GM11168 (cell line): ENCODE measurements at regions not wholly inside any gene's neighbourhood (a gene's known extent, or its start where the extent isn't known, plus 50 kb on each side); places are given as distances from the start of the nearest gene placed in this dataset.

Source experiments
- in situ Hi-C: fragments of 300-500 bp; cut with MboI; formaldehyde crosslinking; loops from one replicate; pipeline ENCODE4 v1.12.0; 2022; ENCODE audit warnings: low sequenced_read_pairs; ENCODE audit not compliant: unreplicated experiment

DNA sequence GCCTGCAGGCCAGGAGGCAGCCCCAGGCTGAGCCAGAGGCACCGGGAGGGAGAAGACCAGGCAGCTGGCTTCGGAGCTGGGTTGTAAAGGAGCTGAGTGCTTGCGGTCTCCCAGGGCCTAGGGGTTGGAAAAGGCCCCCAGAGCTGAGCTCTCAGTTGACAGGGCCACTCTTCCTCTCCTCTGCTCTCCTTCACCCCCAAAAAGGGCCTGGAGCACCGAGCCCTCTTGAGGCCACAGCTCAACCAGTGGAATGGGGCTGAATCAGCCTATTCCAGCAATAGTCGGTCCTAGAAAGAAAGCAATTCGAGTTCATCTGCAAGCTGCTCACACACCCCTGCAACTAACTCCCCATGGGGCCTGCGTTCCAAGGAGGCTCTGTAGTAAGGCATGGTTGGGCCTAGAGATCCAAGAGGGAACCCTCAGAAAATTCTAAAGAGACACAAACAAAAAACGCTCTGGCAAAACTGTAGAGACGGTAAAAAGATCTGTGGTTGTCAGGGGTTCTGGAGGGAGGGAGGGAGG lies 205.0 kb downstream of the BUD13 start:
- in situ Hi-C loops = no loop called here

DNA sequence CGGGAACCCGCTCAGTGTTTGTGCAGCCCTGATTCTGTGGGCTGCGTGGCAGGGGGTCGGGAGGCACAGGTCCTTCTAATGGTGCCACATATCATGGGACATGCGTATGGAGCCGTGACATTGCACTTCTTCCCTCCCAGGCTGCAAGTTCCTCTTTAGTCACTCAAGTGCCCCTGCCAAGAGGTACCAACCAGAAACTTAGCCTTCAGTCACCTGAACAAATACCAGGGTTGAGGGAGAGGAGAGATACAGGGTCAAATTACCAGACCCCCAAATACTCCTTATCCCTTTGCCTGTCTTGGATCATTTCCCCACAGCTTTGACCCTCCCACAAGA lies 209.1 kb downstream of the BUD13 start:
- in situ Hi-C loops = no loop called here

GRCh38 chr11:116563028-116563711 lies 209.6 kb downstream of the BUD13 start:
- in situ Hi-C loops = no loop called here

DNA sequence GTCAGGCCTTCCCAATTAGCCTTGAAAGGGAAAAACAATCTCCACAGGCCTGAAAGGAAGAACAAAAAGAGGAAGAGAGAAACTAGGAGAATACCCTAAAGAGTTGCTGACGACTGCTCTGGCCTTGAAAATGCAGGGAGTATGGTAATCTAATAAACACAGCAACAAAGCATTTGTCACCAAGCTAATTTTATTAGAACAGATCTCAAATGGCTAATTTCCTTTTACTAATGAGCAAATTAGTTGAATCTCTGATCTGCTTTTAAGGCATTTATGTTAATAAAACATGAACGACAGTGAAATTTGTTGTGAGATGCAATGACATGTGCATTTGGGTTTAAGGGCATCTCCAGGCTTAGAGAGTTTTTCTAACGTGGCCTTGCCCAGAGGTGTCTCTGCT lies 212.2 kb downstream of the BUD13 start:
- in situ Hi-C loops = no loop called here

GRCh38 chr11:116558504-116559211 lies 214.1 kb downstream of the BUD13 start:
- in situ Hi-C loops = no loop called here

GRCh38 chr11:116557282-116557681 lies 215.5 kb downstream of the BUD13 start:
- in situ Hi-C loops = no loop called here

- in situ Hi-C loops = no loop called here
These were observed 216.3 kb downstream of the BUD13 start for GRCh38 chr11:116556483-116556882.

DNA sequence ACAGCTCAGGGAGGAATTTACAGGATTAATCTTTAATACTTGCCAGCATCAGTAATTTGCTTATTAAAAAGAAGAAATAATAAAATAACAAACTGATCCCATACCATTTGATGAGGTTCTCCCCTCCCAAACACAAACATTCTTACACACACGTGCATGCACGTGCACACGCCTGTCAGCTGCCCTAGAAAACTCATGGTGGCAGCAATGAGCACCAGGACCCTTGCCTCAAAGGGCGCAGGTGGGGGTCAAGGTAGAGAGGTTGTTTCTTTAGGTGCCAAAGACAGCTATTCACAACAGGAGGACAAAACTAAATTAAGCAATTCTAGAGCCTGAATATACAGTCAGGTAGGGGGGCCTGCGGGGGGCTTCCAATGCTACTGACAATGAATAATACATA lies 219.3 kb downstream of the BUD13 start:
- in situ Hi-C loops = no loop called here

- in situ Hi-C loops = no loop called here
These were observed 221.2 kb downstream of the BUD13 start for GRCh38 chr11:116551576-116551975.

- in situ Hi-C loops = no loop called here
These were observed 224.5 kb downstream of the BUD13 start for GRCh38 chr11:116548256-116548655.

- in situ Hi-C loops = no loop called here
These were observed 225.2 kb downstream of the BUD13 start for GRCh38 chr11:116547571-116547970.

GRCh38 chr11:116545912-116546311 lies 226.9 kb downstream of the BUD13 start:
- in situ Hi-C loops = no loop called here

DNA sequence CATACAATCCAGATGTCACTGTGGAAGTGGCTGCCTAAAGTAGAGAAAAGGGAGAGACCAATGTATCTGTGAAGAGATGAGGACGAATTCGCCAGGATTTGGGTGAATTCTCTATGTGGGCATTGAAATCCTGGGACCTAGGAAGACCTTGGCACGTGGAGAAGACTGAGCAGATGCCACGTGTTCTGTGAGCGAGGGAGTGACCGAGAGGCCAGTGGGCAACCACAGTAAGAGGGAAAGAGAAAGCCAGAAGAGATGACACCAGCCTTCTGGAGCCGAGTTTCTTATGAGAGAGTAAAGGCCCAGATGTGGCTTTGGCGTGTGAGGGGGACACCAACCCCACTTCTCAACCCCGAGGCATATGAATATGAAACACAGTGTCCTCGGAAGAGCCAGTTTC lies 228.1 kb downstream of the BUD13 start:
- in situ Hi-C loops = no loop called here

GRCh38 chr11:116543911-116544475 lies 228.8 kb downstream of the BUD13 start:
- in situ Hi-C loops = no loop called here

DNA sequence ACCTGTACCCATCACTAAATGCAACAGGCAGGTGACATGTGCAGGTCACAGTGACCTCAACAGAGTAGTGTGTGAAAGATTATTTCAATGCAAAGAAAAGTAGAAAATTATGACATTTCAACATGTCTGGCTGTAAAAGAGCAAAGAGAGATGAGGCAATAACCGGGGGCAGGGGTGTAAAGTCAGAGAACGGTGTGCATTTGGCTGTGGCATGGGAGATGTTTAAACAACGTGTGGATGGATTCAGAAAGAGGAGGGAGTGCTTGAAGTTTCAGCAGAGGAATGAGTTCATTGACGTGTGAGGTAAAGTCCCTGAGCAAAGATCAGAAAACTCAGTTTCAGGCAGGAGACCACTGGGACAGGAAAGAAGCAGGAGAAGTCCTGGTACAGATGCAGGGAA lies 229.7 kb downstream of the BUD13 start:
- in situ Hi-C loops = no loop called here

- in situ Hi-C loops = no loop called here
These were observed 230.4 kb downstream of the BUD13 start for GRCh38 chr11:116542406-116542805.

DNA sequence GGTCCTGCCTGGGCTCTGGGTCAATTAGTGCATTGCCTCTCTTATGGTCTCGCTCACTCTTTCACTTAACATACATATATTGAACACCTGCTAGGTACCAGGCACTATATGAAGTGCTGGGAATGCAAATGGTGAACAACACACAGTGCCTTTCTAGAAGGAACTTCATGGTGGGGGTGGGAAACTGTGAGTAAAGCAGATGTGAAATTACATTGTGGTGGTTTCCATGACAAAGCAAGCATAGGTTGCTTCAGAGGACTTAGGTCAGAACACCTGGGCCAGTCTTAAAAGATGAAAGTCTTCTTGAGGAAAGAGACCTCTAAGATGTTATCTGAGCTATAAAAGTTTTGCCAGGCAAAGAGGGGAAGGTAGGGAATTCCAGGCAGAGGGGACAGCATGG lies 231.3 kb downstream of the BUD13 start:
- in situ Hi-C loops = no loop called here

- in situ Hi-C loops = no loop called here
These were observed 232.0 kb downstream of the BUD13 start for GRCh38 chr11:116540645-116541304.

DNA sequence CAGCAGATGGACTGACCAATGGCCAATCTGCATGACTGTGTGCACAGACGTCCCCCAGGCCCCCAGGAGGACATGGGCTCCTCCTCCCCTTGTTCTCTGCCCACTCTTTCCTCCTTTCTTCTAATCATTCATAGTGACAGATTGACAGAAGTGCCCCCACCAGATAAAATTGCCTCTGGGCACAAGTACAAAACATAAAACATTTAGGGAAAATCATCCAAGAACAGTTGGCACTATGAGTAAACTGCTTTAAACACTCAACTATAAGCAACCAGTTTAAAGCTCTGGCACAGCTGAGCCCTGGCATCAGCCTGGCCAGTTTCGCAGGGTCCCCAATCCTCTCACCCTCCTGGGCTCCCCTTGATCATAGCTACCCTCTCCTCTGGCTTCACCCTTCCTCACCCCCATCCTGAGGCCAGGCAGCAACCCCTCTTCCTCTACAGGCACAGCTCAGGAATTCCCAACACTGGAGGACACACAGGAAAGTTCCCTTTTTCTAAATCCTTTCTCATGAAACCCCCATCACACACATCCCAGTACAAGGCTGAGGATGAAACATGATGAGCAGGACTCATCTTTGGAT lies 232.9 kb downstream of the BUD13 start:
- in situ Hi-C loops = no loop called here

DNA sequence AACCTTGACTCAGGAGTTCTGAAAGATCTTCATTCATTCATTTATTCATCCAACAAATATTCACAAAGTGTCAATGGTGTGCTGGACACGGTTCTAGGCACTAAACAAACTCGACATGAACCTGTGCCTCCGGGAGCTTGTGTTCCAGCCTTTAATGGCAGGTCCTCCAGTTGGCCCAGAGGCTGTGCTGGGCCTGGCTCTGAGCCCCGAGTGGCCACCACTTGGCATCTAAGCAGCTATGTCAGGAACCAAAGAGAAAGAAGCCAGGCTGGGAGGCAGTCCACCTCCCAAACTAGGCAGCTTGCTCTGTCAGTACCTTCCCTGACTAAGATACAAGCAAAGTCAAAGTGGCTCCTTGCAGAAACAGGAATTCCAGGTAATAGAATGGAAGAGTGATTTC lies 233.6 kb downstream of the BUD13 start:
- in situ Hi-C loops = no loop called here

DNA sequence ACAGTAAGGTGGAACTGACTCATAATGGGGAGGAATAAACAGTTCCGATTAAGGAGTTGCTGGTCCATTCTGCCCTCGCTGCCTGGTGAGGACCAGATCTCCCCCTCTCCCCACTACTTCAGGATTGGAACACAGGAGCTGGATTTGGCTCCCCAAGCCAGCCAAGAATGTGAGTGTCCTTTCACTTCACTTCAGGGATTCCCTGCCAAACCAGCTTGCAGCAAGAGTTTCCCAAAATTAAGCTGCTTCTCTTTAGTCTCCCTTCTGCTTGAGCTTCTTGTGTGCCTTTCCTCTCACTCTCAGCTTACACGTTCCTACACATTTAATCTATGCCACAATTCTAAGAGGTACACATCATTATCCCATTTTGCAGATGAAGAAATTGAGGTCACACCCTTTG lies 234.1 kb downstream of the BUD13 start:
- in situ Hi-C loops = no loop called here
